ENCODE measurements at regions not wholly inside any gene's neighbourhood (a gene's known extent, or its start where the extent isn't known, plus 50 kb on each side); places are given as distances from the start of the nearest gene placed in this dataset.
"Not testable (repeated sequence)": the region's sequence is repeated elsewhere in the genome, so short reads cannot be mapped to it uniquely, and the experiment has no call there.

- Histone ChIP-seq H3K4me3 (ENCODE audit: low read depth, low read length) (no peak overlapping the region), H3K4me1 (ENCODE audit: insufficient read depth) (no peaks in the 10 kb centered on the region), H3K27ac (ENCODE audit: low read depth) (no peak overlapping the region), H3K36me3 (ENCODE audit: insufficient read depth) (no peaks in the 10 kb centered on the region)
- DNase-seq (ENCODE audit: extremely low spot score), result no peak
- 96% methylated on average over 11 of the region's 11 CpGs for WGBS
Observed at GRCh38 chr9:86589730-86590129, 235.5 kb upstream of the TUT7 start.

- no peak for DNase-seq (ENCODE audit: extremely low spot score)
- Histone ChIP-seq H3K4me1 (ENCODE audit: insufficient read depth) (no peaks in the 10 kb centered on the region), H3K27ac (ENCODE audit: low read depth) (no peak overlapping the region), H3K36me3 (ENCODE audit: insufficient read depth) (no peaks in the 10 kb centered on the region), H3K4me3 (ENCODE audit: low read depth, low read length) (no peak overlapping the region)
- 95% methylated on average over 6 of the region's 6 CpGs for WGBS
Observed at GRCh38 chr9:86589273-86589672, 235.1 kb upstream of the TUT7 start.

GRCh38 chr9:86586144-86586494 lies 231.9 kb upstream of the TUT7 start:
- H3K36me3 ChIP-seq (ENCODE audit: insufficient read depth), result no peaks in the 10 kb centered on the region
- H3K27ac ChIP-seq (ENCODE audit: low read depth), result no peak overlapping the region
- no peak overlapping the region for H3K4me3 ChIP-seq (ENCODE audit: low read depth, low read length)
- no peaks in the 10 kb centered on the region for H3K4me1 ChIP-seq (ENCODE audit: insufficient read depth)
- no peak for DNase-seq (ENCODE audit: extremely low spot score)

- H3K4me3 ChIP-seq (ENCODE audit: low read depth, low read length), result peak overlapping the region; percentile 25
- H3K36me3 ChIP-seq (ENCODE audit: insufficient read depth), result no peaks in the 10 kb centered on the region
- WGBS, result 33% methylated on average over 7 of the region's 7 CpGs
- H3K27ac ChIP-seq (ENCODE audit: low read depth), result no peak overlapping the region
- peak; percentile 79 for DNase-seq (ENCODE audit: extremely low spot score)
- no peaks in the 10 kb centered on the region for H3K4me1 ChIP-seq (ENCODE audit: insufficient read depth)
Observed at GRCh38 chr9:86585422-86586143, 231.4 kb upstream of the TUT7 start.

GRCh38 chr9:86580688-86581087 lies 226.5 kb upstream of the TUT7 start:
- no peak for DNase-seq (ENCODE audit: extremely low spot score)
- Histone ChIP-seq H3K4me3 (ENCODE audit: low read depth, low read length) (no peak overlapping the region), H3K27ac (ENCODE audit: low read depth) (no peak overlapping the region), H3K4me1 (ENCODE audit: insufficient read depth) (no peaks in the 10 kb centered on the region), H3K36me3 (ENCODE audit: insufficient read depth) (no peaks in the 10 kb centered on the region)
- WGBS, result 92% methylated on average over 6 of the region's 6 CpGs

- DNase-seq (ENCODE audit: extremely low spot score), result no peak
- no peaks in the 10 kb centered on the region for H3K36me3 ChIP-seq (ENCODE audit: insufficient read depth)
- no peak overlapping the region for H3K27ac ChIP-seq (ENCODE audit: low read depth)
- 97% methylated on average over 3 of the region's 3 CpGs for WGBS
- no peaks in the 10 kb centered on the region for H3K4me1 ChIP-seq (ENCODE audit: insufficient read depth)
- H3K4me3 ChIP-seq (ENCODE audit: low read depth, low read length), result no peak overlapping the region
Observed at GRCh38 chr9:86578722-86579121, 224.5 kb upstream of the TUT7 start.

- no peaks in the 10 kb centered on the region for H3K4me1 ChIP-seq (ENCODE audit: insufficient read depth)
- WGBS, result 87% methylated on average over 30 of the region's 30 CpGs
- H3K27ac ChIP-seq (ENCODE audit: low read depth), result no peak overlapping the region
- no peak for DNase-seq (ENCODE audit: extremely low spot score)
- no peak overlapping the region for H3K4me3 ChIP-seq (ENCODE audit: low read depth, low read length)
- H3K36me3 ChIP-seq (ENCODE audit: insufficient read depth), result no peaks in the 10 kb centered on the region
Observed at GRCh38 chr9:86577420-86578333, 223.5 kb upstream of the TUT7 start.

- H3K27ac ChIP-seq (ENCODE audit: low read depth), result no peak overlapping the region
- 74% methylated on average over 9 of the region's 9 CpGs for WGBS
- H3K4me3 ChIP-seq (ENCODE audit: low read depth, low read length), result no peak overlapping the region
- H3K36me3 ChIP-seq (ENCODE audit: insufficient read depth), result no peaks in the 10 kb centered on the region
- H3K4me1 ChIP-seq (ENCODE audit: insufficient read depth), result no peaks in the 10 kb centered on the region
- DNase-seq (ENCODE audit: extremely low spot score), result no peak
Observed at GRCh38 chr9:86575825-86576525, 221.8 kb upstream of the TUT7 start.

- Histone ChIP-seq H3K27ac (ENCODE audit: low read depth) (no peak overlapping the region), H3K4me3 (ENCODE audit: low read depth, low read length) (no peak overlapping the region)
Observed at GRCh38 chr9:86575137-86575536, 220.9 kb upstream of the TUT7 start.

GRCh38 chr9:86573886-86574285 lies 219.7 kb upstream of the TUT7 start:
- Histone ChIP-seq H3K27ac (ENCODE audit: low read depth) (no peak overlapping the region), H3K36me3 (ENCODE audit: insufficient read depth) (no peaks in the 10 kb centered on the region), H3K4me3 (ENCODE audit: low read depth, low read length) (no peak overlapping the region), H3K4me1 (ENCODE audit: insufficient read depth) (no peaks in the 10 kb centered on the region)
- DNase-seq (ENCODE audit: extremely low spot score), result no peak
- 73% methylated on average over 2 of the region's 2 CpGs for WGBS

More at GRCh38 chr9:86575137-86575536, 220.9 kb upstream of the TUT7 start:
- no peaks in the 10 kb centered on the region for H3K36me3 ChIP-seq (ENCODE audit: insufficient read depth)
- no peaks in the 10 kb centered on the region for H3K4me1 ChIP-seq (ENCODE audit: insufficient read depth)
- no peak for DNase-seq (ENCODE audit: extremely low spot score)

- Histone ChIP-seq H3K27ac (ENCODE audit: low read depth) (no peak overlapping the region), H3K36me3 (ENCODE audit: insufficient read depth) (no peaks in the 10 kb centered on the region), H3K4me3 (ENCODE audit: low read depth, low read length) (no peak overlapping the region), H3K4me1 (ENCODE audit: insufficient read depth) (no peaks in the 10 kb centered on the region)
- DNase-seq (ENCODE audit: extremely low spot score), result no peak
Observed at GRCh38 chr9:86572904-86573303, 218.7 kb upstream of the TUT7 start.

GRCh38 chr9:86565603-86566002 lies 211.4 kb upstream of the TUT7 start:
- 80% methylated on average over 2 of the region's 2 CpGs for WGBS
- not testable (repeated sequence) for H3K36me3 ChIP-seq (ENCODE audit: insufficient read depth); H3K4me1 ChIP-seq (ENCODE audit: insufficient read depth); H3K27ac ChIP-seq (ENCODE audit: low read depth); DNase-seq (ENCODE audit: extremely low spot score); H3K4me3 ChIP-seq (ENCODE audit: low read depth, low read length)

GRCh38 chr9:86563936-86564335 lies 209.7 kb upstream of the TUT7 start:
- Histone ChIP-seq H3K4me3 (ENCODE audit: low read depth, low read length) (no peak overlapping the region), H3K36me3 (ENCODE audit: insufficient read depth) (no peaks in the 10 kb centered on the region), H3K27ac (ENCODE audit: low read depth) (no peak overlapping the region), H3K4me1 (ENCODE audit: insufficient read depth) (no peaks in the 10 kb centered on the region)
- WGBS, result 41% methylated on average over 5 of the region's 5 CpGs
- DNase-seq (ENCODE audit: extremely low spot score), result no peak

GRCh38 chr9:86563350-86563749 lies 209.1 kb upstream of the TUT7 start:
- H3K36me3 ChIP-seq (ENCODE audit: insufficient read depth), result no peaks in the 10 kb centered on the region
- WGBS, result 33% methylated on average over 3 of the region's 3 CpGs
- H3K4me1 ChIP-seq (ENCODE audit: insufficient read depth), result no peaks in the 10 kb centered on the region
- H3K4me3 ChIP-seq (ENCODE audit: low read depth, low read length), result no peak overlapping the region
- H3K27ac ChIP-seq (ENCODE audit: low read depth), result no peak overlapping the region
- DNase-seq (ENCODE audit: extremely low spot score), result peak; percentile 36
